D721Med (cell line): ENCODE measurements at regions not wholly inside any gene's neighbourhood (a gene's known extent, or its start where the extent isn't known, plus 50 kb on each side); places are given as distances from the start of the nearest gene placed in this dataset.

ENCODE experiments used
- DNase-seq: peaks from one replicate; pipeline ENCODE4 v3.0.0; 2011; ENCODE audit warnings: low spot score; ENCODE audit not compliant: insufficient read length
- FAIRE-seq: peaks from 2 replicates; lab custom pipeline; 2011; peaks lifted over from hg19 to GRCh38; lab: Jason Lieb, UNC
- TF ChIP-seq, protein P1 (sequence below): IDR thresholded peaks from 2 replicates; pipeline ENCODE4 v1.5.1; 2012; ENCODE audit warnings: mild to moderate bottlenecking, control low read depth; ENCODE audit not compliant: insufficient read depth; ENCODE audit errors: missing control alignments

DNA sequence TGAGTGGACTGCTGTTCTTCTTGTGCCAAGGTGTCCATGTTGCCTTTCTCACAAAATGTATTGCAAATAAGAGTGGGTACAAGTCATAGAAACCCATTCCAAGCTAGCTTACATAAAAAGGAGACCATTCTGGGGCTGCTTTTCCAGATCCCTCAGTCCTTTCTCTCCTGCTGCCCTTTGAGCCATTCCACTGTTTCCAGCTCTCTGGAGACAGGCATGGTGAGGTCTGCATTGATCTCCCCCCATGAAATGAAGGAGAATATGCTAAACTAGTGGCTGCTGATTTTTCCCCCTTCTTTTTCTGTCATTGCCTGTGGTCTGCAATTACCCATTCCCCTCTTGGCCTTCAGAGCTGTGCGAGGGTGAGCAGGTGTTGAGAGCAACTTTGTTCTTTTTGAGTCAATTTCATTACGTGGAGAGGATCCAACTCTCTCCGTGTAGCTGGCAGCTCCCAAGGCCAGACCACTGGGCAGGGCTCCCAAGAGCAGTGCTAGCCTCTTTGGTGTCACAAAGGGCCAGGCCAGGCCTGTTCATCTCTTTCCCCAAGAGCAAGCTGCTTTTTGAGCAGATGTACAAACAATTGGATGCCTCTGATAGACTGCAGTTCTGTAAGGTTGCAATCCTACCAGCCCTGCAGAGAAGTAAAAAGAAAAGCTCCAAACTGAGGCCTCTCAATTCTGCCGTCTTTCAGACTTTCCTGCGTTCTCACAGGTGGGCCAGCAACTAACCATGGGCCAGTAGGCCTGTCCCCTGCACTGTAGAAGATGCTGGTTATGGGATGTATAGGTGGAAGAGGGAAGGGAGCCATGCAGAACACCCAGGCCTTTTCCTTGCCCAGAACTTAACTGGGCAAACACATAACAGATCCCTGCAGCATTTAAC, 96.1 kb upstream of the ARMC2 start:
- FAIRE-seq: no peak
- DNase-seq: no peak
- TF ChIP-seq, protein P1, sequence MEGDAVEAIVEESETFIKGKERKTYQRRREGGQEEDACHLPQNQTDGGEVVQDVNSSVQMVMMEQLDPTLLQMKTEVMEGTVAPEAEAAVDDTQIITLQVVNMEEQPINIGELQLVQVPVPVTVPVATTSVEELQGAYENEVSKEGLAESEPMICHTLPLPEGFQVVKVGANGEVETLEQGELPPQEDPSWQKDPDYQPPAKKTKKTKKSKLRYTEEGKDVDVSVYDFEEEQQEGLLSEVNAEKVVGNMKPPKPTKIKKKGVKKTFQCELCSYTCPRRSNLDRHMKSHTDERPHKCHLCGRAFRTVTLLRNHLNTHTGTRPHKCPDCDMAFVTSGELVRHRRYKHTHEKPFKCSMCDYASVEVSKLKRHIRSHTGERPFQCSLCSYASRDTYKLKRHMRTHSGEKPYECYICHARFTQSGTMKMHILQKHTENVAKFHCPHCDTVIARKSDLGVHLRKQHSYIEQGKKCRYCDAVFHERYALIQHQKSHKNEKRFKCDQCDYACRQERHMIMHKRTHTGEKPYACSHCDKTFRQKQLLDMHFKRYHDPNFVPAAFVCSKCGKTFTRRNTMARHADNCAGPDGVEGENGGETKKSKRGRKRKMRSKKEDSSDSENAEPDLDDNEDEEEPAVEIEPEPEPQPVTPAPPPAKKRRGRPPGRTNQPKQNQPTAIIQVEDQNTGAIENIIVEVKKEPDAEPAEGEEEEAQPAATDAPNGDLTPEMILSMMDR: no peak

DNA sequence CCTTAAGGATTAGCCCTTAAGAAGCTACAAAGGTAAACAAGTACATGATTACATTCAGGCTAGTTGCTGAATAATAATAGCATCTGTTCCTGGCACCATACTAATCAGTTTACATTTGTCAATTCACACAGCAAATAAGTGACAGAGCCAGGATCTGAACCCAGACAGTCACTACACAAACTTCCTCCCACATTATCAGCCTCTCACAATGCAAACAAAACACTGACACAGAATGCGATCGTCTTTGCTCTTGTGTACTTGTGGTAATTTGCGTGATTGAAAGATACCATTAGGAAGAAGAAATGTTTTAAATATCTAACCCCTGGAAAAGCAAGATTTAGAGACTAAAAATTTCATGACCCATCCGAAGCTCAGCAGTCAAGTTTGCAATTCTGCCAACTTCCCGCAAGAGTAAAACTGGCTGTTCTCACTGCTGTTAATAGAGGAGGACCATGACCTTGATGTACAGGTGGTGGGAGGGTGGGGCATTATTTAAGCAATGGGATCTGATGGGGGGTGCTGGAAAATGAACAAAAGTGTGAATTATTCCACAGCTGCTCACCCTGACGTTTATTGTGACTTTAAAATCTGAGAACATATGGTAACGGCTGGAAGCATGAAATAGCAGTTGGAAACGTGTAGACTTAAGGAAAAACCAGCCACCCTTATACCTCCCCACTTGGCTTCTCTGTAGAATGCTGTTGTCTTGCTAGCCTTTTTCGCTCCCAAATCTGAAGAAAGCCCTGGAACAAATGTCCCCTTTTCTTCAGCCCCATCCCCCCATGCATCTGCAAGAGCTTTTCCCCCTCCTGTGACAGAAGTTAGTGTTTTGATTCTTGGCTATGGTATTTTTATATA, 95.3 kb upstream of the ARMC2 start:
- TF ChIP-seq, protein P1: no peak
- FAIRE-seq: peak; percentile 86
- DNase-seq: peak; percentile 23

DNA sequence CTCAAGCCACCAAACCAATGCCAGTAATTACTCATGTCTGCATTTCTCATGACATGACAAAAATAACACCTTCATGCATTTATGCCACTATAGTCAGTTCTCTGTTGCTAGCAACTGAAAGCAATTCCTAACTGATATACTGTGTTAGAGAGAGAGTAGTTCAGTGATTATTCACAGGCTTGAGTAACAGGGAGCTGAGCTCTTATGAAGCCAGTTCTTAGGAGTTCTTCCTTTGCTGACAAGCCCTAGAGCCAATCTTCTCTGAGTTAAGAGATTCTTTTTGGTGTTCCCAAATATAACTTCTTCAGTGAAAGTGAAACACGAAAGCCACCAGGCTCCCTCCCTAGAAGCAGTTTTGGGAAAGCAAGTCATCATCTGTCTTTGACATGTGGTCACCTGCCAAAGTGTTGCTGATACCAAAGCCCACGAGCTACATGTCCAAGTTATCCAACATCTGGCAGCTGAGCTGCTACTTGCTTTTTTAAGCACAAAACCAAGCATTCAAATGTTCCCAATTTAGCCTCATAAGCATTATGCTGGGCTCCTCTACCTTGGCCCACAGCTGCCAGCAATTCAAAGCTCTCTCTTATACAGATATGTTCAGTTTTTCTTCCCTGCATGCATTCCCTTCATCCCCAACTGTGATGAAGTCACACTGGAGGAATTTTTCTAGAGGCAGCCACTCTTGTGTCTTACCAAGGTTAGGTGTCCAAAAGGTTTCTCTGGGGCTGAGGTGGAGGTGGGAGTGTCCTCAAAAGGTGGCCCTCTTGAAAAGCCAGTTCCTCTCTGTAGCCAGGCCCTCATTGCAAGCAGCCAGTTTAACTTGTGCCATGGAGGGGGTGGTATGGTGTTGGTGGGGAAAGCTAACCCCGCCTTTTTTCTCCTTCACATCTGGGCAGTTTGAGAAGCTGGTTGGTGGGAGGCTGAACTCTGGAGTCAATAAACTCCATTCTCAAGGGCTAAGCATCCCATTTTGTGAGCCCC, 92.7 kb upstream of the ARMC2 start:
- FAIRE-seq: no peak

DNA sequence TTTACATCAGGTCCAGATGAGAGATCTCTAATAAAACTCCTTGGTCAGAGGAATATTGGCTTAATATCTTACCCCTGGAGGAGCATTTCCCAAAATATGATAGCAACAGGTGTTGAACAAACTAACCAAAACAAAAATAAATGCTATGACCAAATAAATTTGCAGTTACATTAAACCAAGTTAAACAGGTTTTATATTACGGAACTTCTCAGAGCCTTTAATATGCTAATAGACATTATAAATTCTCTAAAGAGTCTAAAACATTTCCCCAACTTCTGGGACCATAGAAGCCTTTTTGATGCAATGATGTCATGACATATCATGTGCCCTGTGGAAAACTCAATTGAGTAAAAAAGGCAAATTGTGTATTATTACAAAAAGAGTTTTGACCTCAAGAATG, 90.9 kb upstream of the ARMC2 start:
- FAIRE-seq (no peak), DNase-seq (no peak)
- TF ChIP-seq, protein P1: no peak

More for the DNA sequence above, 92.7 kb upstream of the ARMC2 start:
- DNase-seq: no peak
- TF ChIP-seq, protein P1: no peak

DNA sequence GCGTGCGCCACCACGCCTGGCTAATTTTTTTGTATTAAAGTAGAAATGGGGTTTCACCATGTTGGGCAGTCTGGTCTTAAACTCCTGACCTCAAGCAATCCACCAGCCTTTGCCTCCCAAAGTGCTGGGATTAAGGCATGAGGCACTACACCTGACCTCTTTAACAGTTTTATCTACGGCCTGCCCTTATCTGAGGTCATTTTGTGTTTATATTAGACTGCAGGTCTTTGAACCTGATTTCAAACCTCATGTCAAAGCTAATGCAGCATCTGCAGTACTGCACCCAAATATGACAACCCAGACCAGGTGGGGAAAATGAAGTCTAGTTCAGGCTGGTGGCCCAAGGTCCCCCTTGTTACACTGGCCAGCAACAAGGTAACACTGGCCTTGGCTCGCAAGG, 89.3 kb upstream of the ARMC2 start:
- TF ChIP-seq, protein P1: no peak
- DNase-seq: no peak
- FAIRE-seq: no peak
